ENCODE measurements at regions not wholly inside any gene's neighbourhood (a gene's known extent, or its start where the extent isn't known, plus 50 kb on each side); places are given as distances from the start of the nearest gene placed in this dataset.
"Not testable (repeated sequence)": the region's sequence is repeated elsewhere in the genome, so short reads cannot be mapped to it uniquely, and the experiment has no call there.

GRCh38 chr22:15835729-15836128 lies 145.9 kb downstream of the POTEH start:
- not testable (repeated sequence) for DNase-seq (ENCODE audit: low read depth)

DNA sequence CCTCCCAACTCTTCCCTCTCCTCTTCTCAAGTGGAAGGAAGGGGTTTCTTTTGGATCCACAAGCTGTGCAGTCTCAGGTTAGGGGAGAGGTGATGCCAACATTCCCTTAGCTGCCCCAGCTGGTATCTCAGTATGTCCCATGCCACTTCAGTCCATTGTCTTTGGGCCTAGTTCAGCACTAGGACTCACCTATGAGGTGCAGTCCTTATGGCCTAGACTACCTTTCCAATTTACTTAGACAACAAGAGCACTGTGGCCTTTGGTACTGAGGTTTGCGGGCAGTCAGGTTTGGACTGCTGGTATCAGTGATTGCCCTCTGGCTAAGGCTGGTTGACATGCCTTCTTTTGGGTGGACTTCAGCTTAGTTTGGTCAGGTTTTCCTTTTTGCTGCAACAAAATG lies 159.9 kb downstream of the POTEH start:
- DNase-seq (ENCODE audit: low read depth): not testable (repeated sequence)

GRCh38 chr22:15853716-15854373 lies 164.0 kb downstream of the POTEH start:
- DNase-seq (ENCODE audit: low read depth): not testable (repeated sequence)

DNA sequence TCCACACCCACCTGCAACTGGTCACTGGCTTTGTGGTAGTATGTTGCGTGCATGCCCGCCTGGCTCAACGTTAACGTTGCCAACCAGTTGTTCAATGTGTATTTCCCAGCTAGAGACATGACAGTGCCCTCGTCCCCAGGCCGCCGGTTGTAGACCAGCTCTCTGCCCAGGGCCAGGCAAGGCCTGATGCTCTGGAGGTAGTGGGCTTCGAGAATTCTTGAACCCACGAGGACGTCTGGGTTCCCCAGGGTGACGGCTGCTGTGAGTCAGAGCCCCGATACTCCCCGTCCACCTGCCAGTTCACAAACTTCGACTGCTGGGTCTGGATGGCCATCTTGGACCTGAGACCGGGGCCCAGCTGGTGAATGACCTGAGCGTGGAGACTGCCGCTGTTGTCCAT lies 164.6 kb downstream of the POTEH start:
- not testable (repeated sequence) for DNase-seq (ENCODE audit: low read depth)

DNA sequence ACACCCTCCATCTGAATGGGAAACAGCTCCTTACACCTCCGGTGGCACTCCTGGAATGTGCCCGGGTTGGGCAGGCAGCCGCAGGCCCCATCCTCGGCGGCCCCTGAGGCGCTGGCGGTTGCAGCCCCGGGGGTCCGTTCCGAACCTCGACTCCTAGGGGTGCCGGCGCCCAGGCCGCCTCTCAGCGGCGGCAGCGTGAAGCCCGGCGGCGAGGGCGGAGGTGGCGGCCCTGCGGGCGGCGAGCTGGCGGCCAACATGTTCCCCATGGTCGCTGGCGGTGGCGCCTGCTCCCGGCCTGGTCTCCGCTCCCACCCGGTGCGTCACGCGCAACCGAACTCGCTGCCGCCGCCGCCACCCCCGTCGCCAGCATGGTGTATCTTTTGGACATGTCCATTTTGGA lies 165.2 kb downstream of the POTEH start:
- not testable (repeated sequence) for DNase-seq (ENCODE audit: low read depth)

DNA sequence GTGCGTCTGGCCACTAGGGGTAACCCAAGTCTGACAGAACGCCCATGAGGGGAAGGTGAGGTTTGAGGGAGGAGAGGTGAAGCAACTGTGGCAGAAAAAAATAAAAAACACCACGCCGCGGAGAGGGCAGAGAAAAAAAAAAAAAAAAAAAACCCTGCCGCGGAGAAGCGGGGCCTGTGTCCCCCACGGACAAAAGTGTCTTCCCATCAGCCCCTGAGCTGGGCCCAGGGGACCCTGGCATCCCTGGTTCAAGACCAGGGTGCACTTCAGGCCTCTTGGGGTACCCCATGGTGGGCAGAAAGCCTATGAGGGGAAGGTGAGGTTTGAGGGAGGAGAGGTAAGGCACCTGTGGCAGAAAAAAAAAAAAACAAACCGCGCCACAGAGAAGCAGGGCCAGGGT lies 191.1 kb downstream of the POTEH start:
- not testable (repeated sequence) for DNase-seq (ENCODE audit: low read depth)

GRCh38 chr22:15904326-15904725 lies 214.5 kb downstream of the POTEH start:
- DNase-seq (ENCODE audit: low read depth): not testable (repeated sequence)

- DNase-seq (ENCODE audit: low read depth): not testable (repeated sequence)
Observed at GRCh38 chr22:15911704-15912103, 221.9 kb downstream of the POTEH start.

- peak; percentile 32 for DNase-seq (ENCODE audit: low read depth)
Observed at GRCh38 chr22:15919120-15919519, 229.3 kb downstream of the POTEH start.

DNA sequence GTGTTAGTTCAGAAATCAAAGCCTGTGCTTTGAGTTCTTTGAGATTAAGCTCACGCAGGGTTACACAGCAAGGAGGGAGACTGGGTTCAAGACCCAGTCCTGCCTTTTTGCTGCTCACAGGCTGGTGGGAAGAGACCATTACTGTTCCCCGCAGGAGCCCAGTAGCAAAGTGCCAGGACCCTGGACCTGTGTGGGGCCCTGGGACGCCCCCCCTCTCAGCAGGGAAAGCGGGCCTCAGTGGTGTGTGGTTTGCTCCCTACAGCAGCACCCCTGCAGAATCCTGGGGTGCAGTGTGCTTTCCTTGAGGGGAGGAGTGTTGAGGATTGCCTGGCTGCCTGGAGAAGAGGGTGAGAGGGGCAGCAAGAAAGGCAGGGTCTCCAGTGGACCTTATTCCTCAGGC lies 231.1 kb downstream of the POTEH start:
- DNase-seq (ENCODE audit: low read depth): not testable (repeated sequence)

- not testable (repeated sequence) for DNase-seq (ENCODE audit: low read depth)
Observed at GRCh38 chr22:15922132-15922531, 232.3 kb downstream of the POTEH start.

- not testable (repeated sequence) for DNase-seq (ENCODE audit: low read depth)
Observed at GRCh38 chr22:15922666-15923065, 232.8 kb downstream of the POTEH start.

GRCh38 chr22:15924820-15925219 lies 235.0 kb downstream of the POTEH start:
- DNase-seq (ENCODE audit: low read depth): not testable (repeated sequence)

- peak; percentile 81 for DNase-seq (ENCODE audit: low read depth)
Observed at GRCh38 chr22:15927172-15927571, 237.3 kb downstream of the POTEH start.

Measured in RPMI7951 (cell line).